ENCODE measurements at regions not wholly inside any gene's neighbourhood (a gene's known extent, or its start where the extent isn't known, plus 50 kb on each side); places are given as distances from the start of the nearest gene placed in this dataset.

GRCh38 chr22:49353235-49353634 lies 474.4 kb downstream of the BRD1 start:
- H2BK120ac ChIP-seq (ENCODE audit: low read depth, low read length), result no peak overlapping the region

More at GRCh38 chr22:49353235-49353634, 474.4 kb downstream of the BRD1 start:
- Histone ChIP-seq H3K27me3 (ENCODE audit: control insufficient read depth, insufficient read depth, low read length) (no peaks in the 10 kb centered on the region), H3K56ac (ENCODE audit: extremely low read depth, insufficient read depth, low read length) (no peak overlapping the region), H3K36me3 (ENCODE audit: control insufficient read depth, insufficient read depth, low read length) (no peaks in the 10 kb centered on the region), H2AK9ac (replicated peaks; ENCODE audit: low read depth, low read length, poor library complexity) (no peak overlapping the region), H2AFZ (replicated peaks; ENCODE audit: low read length, poor library complexity) (no peak overlapping the region), H3K27ac (ENCODE audit: insufficient read depth, low read length) (no peak overlapping the region), H3K4me1 (ENCODE audit: control insufficient read depth, insufficient read depth, low read length) (no peaks in the 10 kb centered on the region), H4K91ac (ENCODE audit: insufficient read depth, low read depth, low read length) (no peak overlapping the region), H2BK20ac (ENCODE audit: low read depth, low read length) (no peak overlapping the region), H2BK5ac (ENCODE audit: low read depth, low read length, poor library complexity, severe bottlenecking) (no peak overlapping the region), H3K4ac (ENCODE audit: low read depth, low read length) (no peak overlapping the region), H3K9ac (ENCODE audit: low read depth, low read length) (no peak overlapping the region), H2AK5ac (ENCODE audit: low read depth, low read length) (no peak overlapping the region), H3K9me1 (ENCODE audit: insufficient read depth, low read length) (no peaks in the 10 kb centered on the region), H3K9me3 (ENCODE audit: control insufficient read depth, insufficient read depth, low read length) (peaks cover 65% of the 10 kb centered on the region), H3K79me1 (ENCODE audit: low read depth in 1 of 2, low read length in 2 of 2) (no peaks in the 10 kb centered on the region), H3K14ac (replicated peaks; ENCODE audit: low read depth, low read length) (no peak overlapping the region), H2BK15ac (ENCODE audit: low read depth, low read length) (no peak overlapping the region), H4K8ac (ENCODE audit: low read depth in 2 of 2, low read length in 2 of 2) (no peak overlapping the region), H3K4me2 (ENCODE audit: low read depth, low read length) (no peak overlapping the region), H3K4me3 (ENCODE audit: insufficient read depth, low read depth, low read length) (no peak overlapping the region), H3K18ac (ENCODE audit: low read depth, low read length) (no peak overlapping the region), H4K5ac (ENCODE audit: low read depth, low read length) (no peak overlapping the region), H3K23ac (ENCODE audit: low read depth, low read length) (no peak overlapping the region), H4K20me1 (ENCODE audit: insufficient read depth, low read length) (no peaks in the 10 kb centered on the region)
- 73% methylated on average over 8 of the region's 17 CpGs; no CpG with 5 or more reads in 1 of the 2 experiments for WGBS, 2 experiments (ENCODE audit: extremely low coverage in 2 of 2, insufficient read length in 1 of 2)
- DNase-seq (no peak), ATAC-seq (ENCODE audit: low read depth) (no peak)
- BruUV-seq (replicated peaks), result no TSS peak
- ChIA-PET CTCF (no interaction called here), POLR2A (ENCODE audit: unreplicated experiment) (no interaction called here)
- TF ChIP-seq RAD21 (IDR thresholded peaks at IDR 0.05; ENCODE audit: low read length) (no peak), SMC3 (IDR thresholded peaks at IDR 0.05; ENCODE audit: low read depth, low read length) (no peak), RFX5 (IDR thresholded peaks at IDR 0.05; ENCODE audit: low read depth, low read length) (no peak), ELK1 (IDR thresholded peaks at IDR 0.05; ENCODE audit: borderline replicate concordance, low read depth, low read length) (no peak), MXI1 (IDR thresholded peaks at IDR 0.05; ENCODE audit: borderline replicate concordance, low read depth, low read length) (no peak), MAZ (IDR thresholded peaks at IDR 0.05; ENCODE audit: borderline replicate concordance, low read depth, low read length) (no peak), CEBPB (IDR thresholded peaks at IDR 0.05; ENCODE audit: low read depth, low read length) (no peak), BHLHE40 (IDR thresholded peaks at IDR 0.05; ENCODE audit: low read depth, low read length) (no peak), NFE2L2 (IDR thresholded peaks at IDR 0.05; ENCODE audit: low read depth, low read length) (no peak)
- TF ChIP-seq, protein P1, sequence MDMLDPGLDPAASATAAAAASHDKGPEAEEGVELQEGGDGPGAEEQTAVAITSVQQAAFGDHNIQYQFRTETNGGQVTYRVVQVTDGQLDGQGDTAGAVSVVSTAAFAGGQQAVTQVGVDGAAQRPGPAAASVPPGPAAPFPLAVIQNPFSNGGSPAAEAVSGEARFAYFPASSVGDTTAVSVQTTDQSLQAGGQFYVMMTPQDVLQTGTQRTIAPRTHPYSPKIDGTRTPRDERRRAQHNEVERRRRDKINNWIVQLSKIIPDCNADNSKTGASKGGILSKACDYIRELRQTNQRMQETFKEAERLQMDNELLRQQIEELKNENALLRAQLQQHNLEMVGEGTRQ (IDR thresholded peaks at IDR 0.05; ENCODE audit: low read depth, low read length), result no peak
- TF ChIP-seq, protein P2, sequence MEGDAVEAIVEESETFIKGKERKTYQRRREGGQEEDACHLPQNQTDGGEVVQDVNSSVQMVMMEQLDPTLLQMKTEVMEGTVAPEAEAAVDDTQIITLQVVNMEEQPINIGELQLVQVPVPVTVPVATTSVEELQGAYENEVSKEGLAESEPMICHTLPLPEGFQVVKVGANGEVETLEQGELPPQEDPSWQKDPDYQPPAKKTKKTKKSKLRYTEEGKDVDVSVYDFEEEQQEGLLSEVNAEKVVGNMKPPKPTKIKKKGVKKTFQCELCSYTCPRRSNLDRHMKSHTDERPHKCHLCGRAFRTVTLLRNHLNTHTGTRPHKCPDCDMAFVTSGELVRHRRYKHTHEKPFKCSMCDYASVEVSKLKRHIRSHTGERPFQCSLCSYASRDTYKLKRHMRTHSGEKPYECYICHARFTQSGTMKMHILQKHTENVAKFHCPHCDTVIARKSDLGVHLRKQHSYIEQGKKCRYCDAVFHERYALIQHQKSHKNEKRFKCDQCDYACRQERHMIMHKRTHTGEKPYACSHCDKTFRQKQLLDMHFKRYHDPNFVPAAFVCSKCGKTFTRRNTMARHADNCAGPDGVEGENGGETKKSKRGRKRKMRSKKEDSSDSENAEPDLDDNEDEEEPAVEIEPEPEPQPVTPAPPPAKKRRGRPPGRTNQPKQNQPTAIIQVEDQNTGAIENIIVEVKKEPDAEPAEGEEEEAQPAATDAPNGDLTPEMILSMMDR (conservative IDR thresholded peaks at IDR 0.05; ENCODE audit: low read depth, low read length), result no peak
- dilution Hi-C loops (cut with HindIII; ENCODE audit: low sequenced_read_pairs, unreplicated experiment) (no loop called here), intact Hi-C loops (cut with micrococcal nuclease) (no loop called here), in situ Hi-C loops (cut with MboI; ENCODE audit: low sequenced_read_pairs) (no loop called here)

Data from IMR-90 (cell line).